D721Med (cell line): ENCODE measurements at regions not wholly inside any gene's neighbourhood (a gene's known extent, or its start where the extent isn't known, plus 50 kb on each side); places are given as distances from the start of the nearest gene placed in this dataset.

Source experiments
- DNase-seq: peaks from one replicate; pipeline ENCODE4 v3.0.0; 2011; ENCODE audit warnings: low spot score; ENCODE audit not compliant: insufficient read length
- FAIRE-seq: peaks from 2 replicates; lab custom pipeline; 2011; peaks lifted over from hg19 to GRCh38; lab: Jason Lieb, UNC
- CTCF ChIP-seq: IDR thresholded peaks from 2 replicates; pipeline ENCODE4 v1.5.1; 2012; ENCODE audit warnings: mild to moderate bottlenecking, control low read depth; ENCODE audit not compliant: insufficient read depth; ENCODE audit errors: missing control alignments

GRCh38 chr4:26141911-26142638, 178.7 kb upstream of the RBPJ start:
- TF ChIP-seq CTCF = no peak
- DNase-seq = no peak
- no peak for FAIRE-seq

GRCh38 chr4:26144526-26145155, 176.2 kb upstream of the RBPJ start:
- DNase-seq (no peak), FAIRE-seq (no peak)
- no peak for TF ChIP-seq CTCF

- DNase-seq (no peak), FAIRE-seq (no peak)
- no peak for TF ChIP-seq CTCF
Measured at GRCh38 chr4:26145212-26145611, 175.6 kb upstream of the RBPJ start.

GRCh38 chr4:26148927-26149326, 171.9 kb upstream of the RBPJ start:
- FAIRE-seq = no peak
- DNase-seq = no peak
- TF ChIP-seq CTCF = no peak

GRCh38 chr4:26150948-26151347, 169.9 kb upstream of the RBPJ start:
- DNase-seq (no peak), FAIRE-seq (no peak)
- no peak for TF ChIP-seq CTCF

GRCh38 chr4:26151615-26152014, 169.2 kb upstream of the RBPJ start:
- no peak for FAIRE-seq
- DNase-seq = no peak
- no peak for TF ChIP-seq CTCF

- FAIRE-seq = no peak
- DNase-seq = no peak
- TF ChIP-seq CTCF = no peak
Measured at GRCh38 chr4:26152056-26152455, 168.8 kb upstream of the RBPJ start.
